BJ (cell line): ENCODE measurements at regions not wholly inside any gene's neighbourhood (a gene's known extent, or its start where the extent isn't known, plus 50 kb on each side); places are given as distances from the start of the nearest gene placed in this dataset.
"Not testable (repeated sequence)": the region's sequence is repeated elsewhere in the genome, so short reads cannot be mapped to it uniquely, and the experiment has no call there.

Source experiments
- CTCF ChIA-PET: fragments of 350-600 bp; formaldehyde crosslinking; extraction: SDS; loops from one replicate; lab custom pipeline; 2021; ENCODE audit warnings: antibody characterized with exemption, inconsistent platforms; lab: Yijun Ruan, JAX
- POLR2A ChIA-PET: fragments of 300-600 bp; sonication (Branson Sonifier 250); formaldehyde crosslinking; extraction: SDS; loops from one replicate; lab custom pipeline; 2021; ENCODE audit warnings: antibody characterized with exemption; lab: Charles Lee
- DNase-seq: peaks from one replicate; pipeline ENCODE4 v3.0.0-alpha.2; 2011; ENCODE audit warnings: low read depth
- H3K27me3 ChIP-seq: 2 replicates; pipeline ENCODE4 v1.6.0; 2011; ENCODE audit warnings: low read length; ENCODE audit not compliant: control insufficient read depth, insufficient read depth
- H3K36me3 ChIP-seq: 2 replicates; pipeline ENCODE4 v1.5.1; 2011; ENCODE audit warnings: low read length; ENCODE audit not compliant: control insufficient read depth, insufficient read depth
- H3K4me3 ChIP-seq: 2 replicates; pipeline ENCODE4 v1.5.1; 2011; ENCODE audit warnings: low read depth, mild to moderate bottlenecking, control low read depth, low read length
- TF ChIP-seq, protein P1 (sequence below): IDR thresholded peaks from 2 replicates; pipeline ENCODE4 v1.5.1; 2011; ENCODE audit warnings: low read depth, mild to moderate bottlenecking, control low read depth, inconsistent platforms, low read length, moderate library complexity; ENCODE audit not compliant: insufficient read depth

DNA sequence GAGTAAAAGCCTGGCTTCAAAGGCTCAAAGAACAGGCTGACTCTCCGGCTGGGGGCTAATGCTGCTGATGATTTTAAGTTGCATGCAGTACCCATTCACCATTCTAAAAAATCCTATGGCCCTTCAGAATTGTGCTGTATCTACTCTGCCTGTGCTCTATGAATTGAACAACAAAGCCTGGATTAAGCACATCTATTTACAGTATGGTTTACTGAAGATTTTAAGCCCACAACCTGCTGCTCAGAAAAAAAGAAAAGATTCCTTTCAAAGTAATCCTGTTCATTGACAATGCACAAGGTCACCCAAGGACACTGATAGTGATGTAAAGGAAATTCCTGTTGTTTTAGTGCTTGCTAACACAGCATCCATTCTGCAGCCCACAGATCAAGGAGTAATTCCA lies 84.9 kb upstream of the SFRP2 start:
- Histone ChIP-seq H3K27me3 (no peaks in the 10 kb centered on the region), H3K36me3 (no peaks in the 10 kb centered on the region), H3K4me3 (no peak overlapping the region)
- TF ChIP-seq, protein P1, sequence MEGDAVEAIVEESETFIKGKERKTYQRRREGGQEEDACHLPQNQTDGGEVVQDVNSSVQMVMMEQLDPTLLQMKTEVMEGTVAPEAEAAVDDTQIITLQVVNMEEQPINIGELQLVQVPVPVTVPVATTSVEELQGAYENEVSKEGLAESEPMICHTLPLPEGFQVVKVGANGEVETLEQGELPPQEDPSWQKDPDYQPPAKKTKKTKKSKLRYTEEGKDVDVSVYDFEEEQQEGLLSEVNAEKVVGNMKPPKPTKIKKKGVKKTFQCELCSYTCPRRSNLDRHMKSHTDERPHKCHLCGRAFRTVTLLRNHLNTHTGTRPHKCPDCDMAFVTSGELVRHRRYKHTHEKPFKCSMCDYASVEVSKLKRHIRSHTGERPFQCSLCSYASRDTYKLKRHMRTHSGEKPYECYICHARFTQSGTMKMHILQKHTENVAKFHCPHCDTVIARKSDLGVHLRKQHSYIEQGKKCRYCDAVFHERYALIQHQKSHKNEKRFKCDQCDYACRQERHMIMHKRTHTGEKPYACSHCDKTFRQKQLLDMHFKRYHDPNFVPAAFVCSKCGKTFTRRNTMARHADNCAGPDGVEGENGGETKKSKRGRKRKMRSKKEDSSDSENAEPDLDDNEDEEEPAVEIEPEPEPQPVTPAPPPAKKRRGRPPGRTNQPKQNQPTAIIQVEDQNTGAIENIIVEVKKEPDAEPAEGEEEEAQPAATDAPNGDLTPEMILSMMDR: no peak
- ChIA-PET CTCF (no interaction called here), POLR2A (no interaction called here)
- no peak for DNase-seq

DNA sequence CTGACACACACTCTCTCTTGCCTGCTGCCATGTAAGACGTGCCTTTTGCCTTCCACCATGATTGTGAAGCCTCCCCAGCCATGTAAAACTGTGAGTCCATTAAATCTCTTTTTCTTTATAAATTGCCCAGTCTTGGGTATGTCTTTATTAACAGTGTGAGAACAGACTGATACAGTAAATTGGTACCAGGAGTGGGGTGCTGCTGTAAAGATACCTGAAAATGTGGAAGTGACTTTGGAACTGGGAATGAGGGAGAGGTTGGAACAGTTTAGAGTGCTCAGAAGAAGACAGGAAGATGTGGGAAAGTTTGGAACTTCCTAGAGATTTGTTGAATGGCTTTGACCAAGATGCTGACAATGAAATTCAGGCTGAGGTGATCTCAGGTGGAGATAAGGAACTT lies 77.9 kb upstream of the SFRP2 start:
- H3K27me3 ChIP-seq, DNase-seq, H3K36me3 ChIP-seq, POLR2A ChIA-PET, CTCF ChIA-PET, H3K4me3 ChIP-seq: not testable (repeated sequence)

GRCh38 chr4:153852501-153852900 lies 63.6 kb upstream of the SFRP2 start:
- Histone ChIP-seq H3K4me3 (no peak overlapping the region), H3K36me3 (no peaks in the 10 kb centered on the region), H3K27me3 (no peaks in the 10 kb centered on the region)
- TF ChIP-seq, protein P1: no peak
- DNase-seq: no peak
- POLR2A ChIA-PET: no interaction called here
- CTCF ChIA-PET: interaction anchor here (0.9 kb wide), 1 partner anchor 654 kb away, joined by 3 read pairs; no protein-coding TSS in a partner anchor

- POLR2A ChIA-PET: no interaction called here
These were observed 61.8 kb upstream of the SFRP2 start for GRCh38 chr4:153850533-153851280.

GRCh38 chr4:153844144-153844543 lies 55.3 kb upstream of the SFRP2 start:
- ChIA-PET CTCF (no interaction called here), POLR2A (no interaction called here)
- Histone ChIP-seq H3K36me3 (no peaks in the 10 kb centered on the region), H3K4me3 (no peak overlapping the region), H3K27me3 (no peaks in the 10 kb centered on the region)
- TF ChIP-seq, protein P1: no peak
- DNase-seq: no peak

More at GRCh38 chr4:153850533-153851280, 61.8 kb upstream of the SFRP2 start:
- CTCF ChIA-PET: no interaction called here
- Histone ChIP-seq H3K27me3 (no peaks in the 10 kb centered on the region), H3K36me3 (no peaks in the 10 kb centered on the region), H3K4me3 (no peak overlapping the region)
- DNase-seq: no peak
- TF ChIP-seq, protein P1: no peak
